Neural cell (in vitro differentiated cells): ENCODE measurements at regions not wholly inside any gene's neighbourhood (a gene's known extent, or its start where the extent isn't known, plus 50 kb on each side); places are given as distances from the start of the nearest gene placed in this dataset.

Source experiments
- H2AFZ ChIP-seq: fragments of 200-600, 300-800 bp; sonication (generic), shearing (Covaris generic); 2 replicates; pipeline ENCODE4 v1.6.0; 2014; ENCODE audit warnings: low read depth, mild to moderate bottlenecking, antibody characterized with exemption, low read length, moderate library complexity
- H3F3A ChIP-seq: fragments of 200-600 bp; shearing (Covaris generic); 2 replicates; pipeline ENCODE4 v1.6.1; 2016; ENCODE audit warnings: mild to moderate bottlenecking, moderate library complexity, mixed read lengths, antibody characterized with exemption, low read length; ENCODE audit not compliant: insufficient read depth, poor library complexity, severe bottlenecking
- H3K27ac ChIP-seq: fragments of 200-600, 300-800 bp; sonication (generic), shearing (Covaris generic); 2 replicates; pipeline ENCODE4 v1.5.1; 2014; ENCODE audit warnings: mild to moderate bottlenecking, low read length, moderate library complexity
- H3K27me3 ChIP-seq: fragments of 300-800, 200-600 bp; sonication (generic), shearing (Covaris generic); 2 replicates; pipeline ENCODE4 v1.6.0; 2014; ENCODE audit warnings: mild to moderate bottlenecking, low read depth, low read length, moderate library complexity; ENCODE audit not compliant: insufficient read depth
- H3K36me3 ChIP-seq: fragments of 300-800, 200-600 bp; sonication (generic), shearing (Covaris generic); 2 replicates; pipeline ENCODE4 v1.5.1; 2014; ENCODE audit warnings: mild to moderate bottlenecking, antibody characterized with exemption, low read length, moderate library complexity; ENCODE audit not compliant: insufficient read depth
- H3K4me2 ChIP-seq: fragments of 300-800, 200-600 bp; sonication (generic), shearing (Covaris generic); 2 replicates; pipeline ENCODE4 v1.6.0; 2014; ENCODE audit warnings: mild to moderate bottlenecking, low read length
- H3K4me3 ChIP-seq: fragments of 300-800, 200-600 bp; sonication (generic), shearing (Covaris generic); 2 replicates; pipeline ENCODE4 v1.5.1; 2014; ENCODE audit warnings: mild to moderate bottlenecking, low read length, moderate library complexity
- H3K79me2 ChIP-seq: fragments of 200-600 bp; shearing (Covaris generic); replicated peaks from 2 replicates; pipeline ENCODE4 v1.6.0; 2014; ENCODE audit warnings: mild to moderate bottlenecking, low read length, moderate library complexity; ENCODE audit not compliant: insufficient read depth
- H3K9ac ChIP-seq: fragments of 300-800, 200-600 bp; sonication (generic), shearing (Covaris generic); 2 replicates; pipeline ENCODE4 v1.6.1; 2016; ENCODE audit warnings: mild to moderate bottlenecking, low read length, mixed read lengths
- H3K9me2 ChIP-seq: fragments of 200-600 bp; shearing (Covaris generic); 2 replicates; pipeline ENCODE4 v1.6.1; 2016; ENCODE audit warnings: mild to moderate bottlenecking, low read length, mixed read lengths; ENCODE audit not compliant: insufficient read depth
- H3K9me3 ChIP-seq: fragments of 200-600, 300-800 bp; sonication (generic), shearing (Covaris generic); 2 replicates; pipeline ENCODE4 v1.6.1; 2016; ENCODE audit warnings: mild to moderate bottlenecking, mixed run types, low read length, moderate library complexity, mixed read lengths
- H4K20me1 ChIP-seq: fragments of 200-600 bp; shearing (Covaris generic); 2 replicates; pipeline ENCODE4 v1.6.1; 2016; ENCODE audit warnings: mild to moderate bottlenecking, mixed run types; ENCODE audit not compliant: insufficient read depth
- CTCF ChIP-seq: fragments of 450-650 bp; IDR thresholded peaks from 2 replicates; pipeline ENCODE4 v1.5.1; 2014; ENCODE audit warnings: antibody characterized with exemption, mild to moderate bottlenecking, moderate library complexity; ENCODE audit not compliant: poor library complexity, severe bottlenecking
- EP300 ChIP-seq: fragments of 450-650 bp; conservative IDR thresholded peaks from 2 replicates; pipeline ENCODE4 v1.6.1; 2014; ENCODE audit warnings: antibody characterized with exemption, mild to moderate bottlenecking, moderate library complexity; ENCODE audit not compliant: poor library complexity, severe bottlenecking
- EZH2 ChIP-seq: fragments of 200-600, 300-800 bp; shearing (Covaris generic), sonication (generic); IDR thresholded peaks from 2 replicates; pipeline ENCODE4 v1.6.1; 2014; ENCODE audit warnings: antibody characterized with exemption, low read length, borderline replicate concordance, mild to moderate bottlenecking; ENCODE audit not compliant: insufficient read depth, poor library complexity, severe bottlenecking
- MXI1 ChIP-seq: fragments of 450-650 bp; conservative IDR thresholded peaks from 2 replicates; pipeline ENCODE4 v1.6.1; 2014; ENCODE audit warnings: antibody characterized with exemption, mild to moderate bottlenecking; ENCODE audit not compliant: poor library complexity, severe bottlenecking
- POLR2AphosphoS5 ChIP-seq: IDR thresholded peaks from 2 replicates; pipeline ENCODE4 v1.6.1; 2012
- RAD21 ChIP-seq: fragments of 450-650 bp; conservative IDR thresholded peaks from 2 replicates; pipeline ENCODE4 v1.6.1; 2014; ENCODE audit warnings: antibody characterized with exemption, mild to moderate bottlenecking, moderate library complexity
- REST ChIP-seq: IDR thresholded peaks from 2 replicates; pipeline ENCODE4 v1.6.1; 2012; ENCODE audit warnings: borderline replicate concordance
- SMC3 ChIP-seq: fragments of 450-650 bp; conservative IDR thresholded peaks from 2 replicates; pipeline ENCODE4 v1.6.1; 2014; ENCODE audit warnings: antibody characterized with exemption, mild to moderate bottlenecking, moderate library complexity; ENCODE audit not compliant: poor library complexity
- TAF1 ChIP-seq: IDR thresholded peaks from 2 replicates; pipeline ENCODE4 v1.6.1; 2012; ENCODE audit warnings: low read depth

- H3K27ac ChIP-seq, result no peak overlapping the region
- H3K9me2 ChIP-seq, result no peaks in the 10 kb centered on the region
- no peaks in the 10 kb centered on the region for H3K9me3 ChIP-seq
- H4K20me1 ChIP-seq, result no peaks in the 10 kb centered on the region
- no peak overlapping the region for H2AFZ ChIP-seq
- no peaks in the 10 kb centered on the region for H3K36me3 ChIP-seq
- no peaks in the 10 kb centered on the region for H3K27me3 ChIP-seq
- H3K9ac ChIP-seq, result no peak overlapping the region
- H3K79me2 ChIP-seq, result no peaks in the 10 kb centered on the region
- no peak overlapping the region for H3K4me3 ChIP-seq
- no peak overlapping the region for H3K4me2 ChIP-seq
- H3F3A ChIP-seq, result no peaks in the 10 kb centered on the region
- TF ChIP-seq EZH2 (no peak), REST (no peak), TAF1 (no peak)
Measured at GRCh38 chr18:51446571-51447210, 249.2 kb upstream of the MEX3C start.

GRCh38 chr18:51447351-51448342, 250.2 kb upstream of the MEX3C start:
- no peak overlapping the region for H3K4me3 ChIP-seq
- H3K9ac ChIP-seq, result no peak overlapping the region
- no peak overlapping the region for H3K4me2 ChIP-seq
- no peak overlapping the region for H3K27ac ChIP-seq
- no peak for TF ChIP-seq SMC3
- no peak for TF ChIP-seq EP300
- no peak for TF ChIP-seq POLR2AphosphoS5
- no peak for TF ChIP-seq REST
- no peak for TF ChIP-seq CTCF
- TF ChIP-seq TAF1, result no peak
- no peak for TF ChIP-seq EZH2
- no peak for TF ChIP-seq MXI1
- no peak for TF ChIP-seq RAD21
- no peak overlapping the region for H2AFZ ChIP-seq
- H3K9me3 ChIP-seq, result no peaks in the 10 kb centered on the region
- H3K27me3 ChIP-seq, result no peaks in the 10 kb centered on the region
- no peaks in the 10 kb centered on the region for H3K9me2 ChIP-seq
- no peaks in the 10 kb centered on the region for H3F3A ChIP-seq
- no peaks in the 10 kb centered on the region for H4K20me1 ChIP-seq
- H3K36me3 ChIP-seq, result no peaks in the 10 kb centered on the region
- H3K79me2 ChIP-seq, result no peaks in the 10 kb centered on the region
